HG02973 (cell line): ENCODE measurements at regions not wholly inside any gene's neighbourhood (a gene's known extent, or its start where the extent isn't known, plus 50 kb on each side); places are given as distances from the start of the nearest gene placed in this dataset.
"Not testable (repeated sequence)": the region's sequence is repeated elsewhere in the genome, so short reads cannot be mapped to it uniquely, and the experiment has no call there.

Experiments used
- ATAC-seq: cut with Tn5 transposase; IDR thresholded peaks from one replicate; pipeline ENCODE4 v1.9.1; 2021; ENCODE audit warnings: moderate library complexity; ENCODE audit not compliant: unreplicated experiment

DNA sequence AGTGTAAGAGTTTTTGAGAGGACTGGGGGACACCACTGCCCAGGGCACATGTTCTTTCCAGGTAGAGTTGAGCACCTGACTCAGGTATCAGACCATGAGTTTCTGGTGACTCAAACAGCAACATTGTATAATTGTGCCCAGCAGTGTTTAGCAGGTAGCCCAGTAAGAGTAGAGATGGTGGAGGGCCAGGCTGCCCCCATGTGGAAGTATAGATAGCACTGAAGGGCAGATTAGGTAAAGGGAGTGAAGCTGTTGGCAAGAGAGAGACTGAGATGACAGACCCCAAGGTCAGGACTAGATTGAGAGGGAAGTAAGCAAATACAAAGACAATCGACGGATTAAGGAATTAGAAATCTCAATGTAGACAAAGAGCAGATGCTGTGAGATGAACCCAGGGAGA lies 74.6 kb downstream of the TRIM42 start:
- no peak for ATAC-seq

DNA sequence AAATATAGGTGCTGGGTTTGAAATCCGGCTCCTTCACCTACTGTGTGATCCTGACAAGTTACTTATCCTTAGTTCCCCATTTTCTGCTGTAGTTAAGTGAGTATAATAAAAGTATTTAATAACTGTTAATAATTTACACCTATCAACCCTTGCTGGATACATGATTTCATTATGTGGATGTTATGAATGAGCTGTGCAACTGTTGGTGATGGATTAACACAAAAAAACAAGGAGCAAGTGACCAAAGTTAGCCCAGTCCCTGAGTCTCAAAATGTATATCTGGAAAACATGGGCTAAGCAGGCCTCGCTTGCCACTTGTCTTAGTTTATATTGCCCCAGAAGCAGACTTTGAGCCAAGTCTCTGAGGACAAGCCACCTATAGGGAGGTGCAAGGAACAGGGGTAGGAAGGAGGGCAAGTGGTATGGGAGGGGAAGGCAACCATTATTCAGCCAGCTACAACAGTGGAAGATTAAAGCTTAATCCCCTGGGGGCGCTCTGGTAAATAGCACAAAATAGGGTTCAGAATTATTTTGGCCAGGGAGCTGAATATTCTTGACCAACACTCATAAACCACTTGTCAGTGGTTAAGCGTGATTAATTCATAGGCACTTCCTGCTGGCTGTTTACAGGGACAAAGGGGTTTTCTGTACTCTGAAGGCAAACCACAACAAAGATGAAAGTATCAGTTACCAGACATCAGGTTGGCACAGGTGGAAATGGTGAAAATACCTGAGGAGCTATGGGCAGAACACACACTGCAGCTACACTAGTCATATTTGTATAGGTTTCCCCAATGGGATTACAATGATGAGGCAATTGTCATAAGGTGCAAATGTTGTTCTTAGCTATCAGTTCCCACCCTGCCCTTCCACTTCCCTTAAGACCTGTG lies 76.2 kb downstream of the TRIM42 start:
- ATAC-seq, result peak; percentile 41

DNA sequence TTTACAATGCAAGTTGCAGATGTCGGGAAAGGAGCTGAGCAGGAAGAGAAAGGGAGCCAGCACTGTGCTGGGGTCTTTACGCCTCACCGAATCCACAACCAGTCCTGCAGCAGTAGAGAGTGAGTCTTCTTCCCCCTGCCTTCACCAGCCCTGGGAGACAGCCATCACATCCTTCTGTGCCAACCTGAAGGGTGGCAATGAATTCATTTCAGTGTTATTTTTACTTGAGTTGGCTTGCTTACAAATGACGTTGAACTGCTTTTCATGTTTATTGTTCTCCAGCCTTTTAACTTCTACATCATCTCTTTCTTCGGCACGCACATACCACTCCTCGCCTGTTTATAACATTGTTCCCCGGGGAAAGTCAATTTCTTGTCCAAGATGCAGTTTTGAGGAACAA lies 77.1 kb downstream of the TRIM42 start:
- ATAC-seq, result no peak

DNA sequence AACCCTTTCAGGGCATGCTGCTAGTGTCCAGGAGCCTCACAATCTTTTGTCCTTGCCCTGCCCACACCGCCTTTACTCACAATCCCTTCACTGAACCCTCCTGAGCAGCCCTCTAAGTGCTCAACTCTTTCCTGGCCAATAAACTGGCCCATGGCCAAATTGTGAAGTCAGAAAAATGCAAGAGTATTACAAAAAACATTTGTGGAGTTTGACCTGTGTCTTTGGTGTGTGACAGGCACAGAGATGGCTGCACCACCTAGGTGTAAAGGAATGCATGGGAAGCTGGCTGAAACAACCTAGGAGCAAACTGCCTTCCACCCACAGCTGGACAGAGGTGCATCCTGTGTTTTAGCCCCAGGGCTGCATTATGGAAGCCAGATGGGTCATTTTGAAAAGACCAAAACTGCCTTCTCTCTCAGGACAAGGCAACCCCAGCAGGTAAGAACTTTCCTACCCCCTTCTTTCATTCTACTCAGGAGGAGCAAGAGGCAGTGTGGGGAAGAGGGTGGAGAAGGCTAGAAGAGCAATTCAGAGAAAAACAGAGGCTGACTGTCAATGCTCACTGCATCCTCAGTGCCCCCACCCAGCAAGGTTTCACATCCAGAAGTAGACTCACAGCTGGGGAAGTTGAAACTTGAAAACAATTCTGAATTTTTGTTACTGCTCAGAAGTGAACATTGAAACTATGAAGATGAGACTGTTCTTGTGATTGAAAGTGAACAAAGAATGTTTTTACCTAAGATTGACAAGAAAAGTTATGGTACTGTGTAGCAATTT lies 78.6 kb downstream of the TRIM42 start:
- ATAC-seq, result peak; percentile 65

DNA sequence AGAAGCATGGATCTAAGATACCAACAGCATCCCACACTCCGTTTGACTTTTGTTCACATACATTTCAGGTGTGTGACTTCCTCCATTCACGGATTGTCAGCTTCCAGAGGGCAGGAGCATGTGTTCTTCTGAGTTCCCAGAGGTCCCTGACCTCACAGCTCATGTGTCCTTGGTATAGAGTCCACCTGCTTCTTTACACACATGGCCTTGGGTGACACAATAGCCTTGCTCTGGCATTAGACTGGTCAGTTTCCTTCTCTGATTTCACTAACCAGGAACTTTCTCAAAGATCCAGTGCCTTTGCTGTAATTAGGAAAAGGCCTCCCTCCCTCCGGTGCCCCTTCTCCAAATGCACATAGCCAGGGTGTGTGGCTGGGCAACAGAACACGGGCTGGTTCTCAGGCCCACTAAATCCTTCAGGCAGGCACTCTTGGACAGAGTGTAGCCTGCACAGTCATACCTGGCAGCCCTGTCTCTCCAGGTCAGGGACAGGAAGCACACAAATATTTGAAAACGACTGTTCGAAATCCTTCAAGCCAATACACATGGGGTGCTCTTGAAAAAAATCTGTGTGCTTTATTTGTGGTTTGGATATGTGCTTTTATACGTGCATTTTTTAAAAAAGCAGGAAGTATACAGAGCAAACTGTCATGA lies 81.1 kb downstream of the TRIM42 start:
- ATAC-seq, result no peak

DNA sequence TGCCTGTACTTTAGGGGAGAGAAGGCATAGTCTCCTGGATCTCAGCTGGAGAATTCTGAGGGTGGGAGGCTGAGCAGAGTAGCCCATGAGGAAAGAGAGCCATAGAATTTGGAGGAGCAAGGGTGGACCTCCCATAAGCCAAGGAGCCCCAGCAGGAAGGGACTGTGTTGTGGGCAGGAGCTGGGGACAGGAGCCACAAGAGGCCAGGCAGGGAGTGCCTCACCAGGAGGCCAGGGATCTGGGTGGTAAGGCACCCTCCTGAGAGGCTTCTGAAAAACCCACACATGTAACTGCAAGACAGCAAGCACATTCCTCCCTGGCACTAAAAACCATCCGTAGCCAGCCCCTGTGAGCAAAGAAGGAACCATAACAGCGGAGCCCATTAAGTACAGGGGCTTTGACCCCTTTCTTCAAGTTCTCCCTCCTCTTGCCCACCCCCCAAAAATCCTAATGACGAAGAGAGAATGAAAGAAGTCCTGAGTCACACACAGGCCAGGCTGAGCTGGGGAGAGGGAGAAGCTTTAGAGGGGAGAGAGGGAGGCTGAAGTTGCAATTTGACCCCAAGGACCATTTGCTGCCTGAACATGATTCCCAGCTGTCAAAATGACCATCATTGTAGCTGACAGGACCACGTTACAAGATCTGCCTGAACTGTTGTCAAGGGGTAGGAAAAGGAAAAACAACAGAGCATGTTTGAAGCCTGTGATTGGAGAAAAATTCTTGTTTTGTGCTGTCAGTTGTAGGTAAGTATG lies 82.6 kb downstream of the TRIM42 start:
- no peak for ATAC-seq

DNA sequence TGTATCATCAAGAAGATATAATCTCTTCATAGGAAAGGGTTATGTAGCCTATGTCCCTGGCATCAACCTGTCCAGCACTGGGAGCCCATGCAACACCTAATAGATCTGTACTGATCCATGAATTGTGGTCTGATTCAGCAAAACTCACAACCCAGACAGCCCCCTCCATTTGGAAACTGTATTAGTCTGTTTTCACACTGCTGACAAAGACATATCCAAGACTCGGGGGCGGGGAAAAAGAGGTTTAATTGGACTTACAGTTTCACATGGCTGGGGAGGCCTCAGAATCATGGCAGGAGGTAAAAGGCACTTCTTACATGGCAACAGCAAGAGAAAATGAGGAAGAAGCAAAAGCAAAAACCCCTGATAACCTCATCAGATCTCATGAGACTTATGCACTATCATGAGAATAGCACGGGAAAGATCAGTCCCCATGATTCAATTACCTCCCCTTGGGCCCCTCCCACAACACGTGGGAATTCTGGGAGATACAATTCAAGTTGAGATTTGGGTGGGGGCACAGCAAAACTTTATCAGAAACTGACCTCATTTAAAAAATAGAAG lies 83.3 kb downstream of the TRIM42 start:
- no peak for ATAC-seq

DNA sequence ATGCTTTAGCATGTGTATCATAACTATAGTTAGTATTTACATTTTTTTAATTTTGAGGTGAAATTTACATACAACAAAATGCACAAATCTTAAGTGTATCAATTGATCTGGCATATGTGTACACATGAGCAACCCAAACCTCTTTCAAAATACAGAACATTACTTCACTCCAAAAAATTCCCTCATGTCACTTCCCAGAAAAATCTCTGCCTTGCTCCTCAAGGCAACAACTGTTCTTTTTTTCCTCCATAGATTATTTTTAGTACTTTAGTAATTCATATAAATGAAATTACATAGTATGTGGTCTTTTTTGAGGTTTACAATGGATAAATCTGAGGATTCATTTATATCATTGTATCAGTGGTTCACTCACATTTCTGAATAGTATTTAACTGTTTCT lies 84.9 kb downstream of the TRIM42 start:
- no peak for ATAC-seq

DNA sequence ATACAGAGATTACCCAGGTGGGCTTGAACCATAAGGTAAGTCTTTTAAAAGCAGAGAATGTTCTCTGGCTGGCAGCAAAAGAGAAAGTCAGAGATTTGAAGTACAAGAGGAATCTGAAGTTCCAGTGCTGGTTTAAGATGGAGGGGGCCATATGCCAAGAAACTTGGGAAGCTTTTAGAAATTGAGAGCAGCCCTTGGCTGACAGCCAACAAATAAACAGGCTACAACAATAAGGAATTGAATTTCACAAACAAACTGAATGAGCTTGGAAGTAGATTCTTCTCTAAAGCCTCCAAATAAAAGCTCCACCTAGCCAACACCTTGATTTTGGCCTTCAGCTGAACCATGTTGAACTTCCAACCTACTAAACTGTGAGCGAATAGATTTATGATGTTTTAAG lies 85.7 kb downstream of the TRIM42 start:
- ATAC-seq, result no peak

DNA sequence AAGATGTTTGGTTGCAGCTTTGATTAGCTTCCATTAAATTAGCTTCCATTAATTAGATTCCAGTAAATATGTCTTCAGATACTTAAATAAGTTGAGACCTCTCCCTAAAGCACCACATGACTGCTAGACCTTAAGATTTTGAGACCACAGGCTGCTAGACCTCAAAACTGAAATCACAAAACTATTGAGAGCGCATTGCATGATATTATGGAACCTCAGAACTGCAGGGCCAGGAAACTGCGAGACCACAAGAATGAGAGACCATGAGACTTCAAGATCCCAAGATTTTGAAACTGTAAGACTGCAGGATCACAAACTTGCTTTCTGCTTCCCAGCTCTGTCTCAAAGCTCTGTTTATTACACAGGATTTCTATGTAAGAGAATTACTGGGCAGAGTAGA lies 87.4 kb downstream of the TRIM42 start:
- no peak for ATAC-seq

DNA sequence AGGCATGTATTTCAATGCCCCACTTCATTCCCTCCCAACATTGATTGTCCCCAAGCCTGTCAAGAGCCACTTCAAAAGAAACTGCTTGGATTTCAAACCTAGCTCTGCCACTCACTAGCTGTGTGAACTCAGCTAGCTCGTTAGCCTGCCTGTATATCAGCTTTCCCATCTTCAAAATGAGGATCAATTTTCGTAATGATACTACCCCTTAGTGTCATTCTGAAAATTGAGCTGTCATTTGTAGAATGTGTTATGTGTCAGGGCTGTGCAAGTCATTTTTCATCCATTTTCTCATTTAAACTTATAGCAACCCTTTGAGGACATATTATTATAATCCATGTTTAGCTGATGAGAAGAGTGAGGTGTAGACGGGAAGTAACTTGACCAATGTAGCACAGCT lies 88.6 kb downstream of the TRIM42 start:
- ATAC-seq, result no peak

DNA sequence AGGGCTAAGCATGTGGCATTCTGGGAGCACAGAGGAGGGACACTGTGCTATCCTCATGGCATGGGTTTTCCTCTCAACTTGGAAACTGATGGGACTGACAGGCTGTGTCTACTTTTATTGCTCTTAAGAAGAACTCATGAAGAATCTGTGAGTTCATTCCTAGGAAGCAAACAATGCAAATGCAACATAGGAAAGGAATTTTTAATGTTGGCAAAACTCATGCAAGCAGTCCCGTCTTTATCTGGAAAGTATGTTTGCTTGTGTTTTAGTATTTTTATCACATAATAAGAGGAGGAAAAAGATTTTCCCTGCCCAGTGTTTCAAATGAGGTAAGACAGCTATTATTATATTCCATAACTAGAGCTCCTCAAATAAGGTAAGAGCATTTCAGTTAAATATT lies 89.7 kb downstream of the TRIM42 start:
- no peak for ATAC-seq

DNA sequence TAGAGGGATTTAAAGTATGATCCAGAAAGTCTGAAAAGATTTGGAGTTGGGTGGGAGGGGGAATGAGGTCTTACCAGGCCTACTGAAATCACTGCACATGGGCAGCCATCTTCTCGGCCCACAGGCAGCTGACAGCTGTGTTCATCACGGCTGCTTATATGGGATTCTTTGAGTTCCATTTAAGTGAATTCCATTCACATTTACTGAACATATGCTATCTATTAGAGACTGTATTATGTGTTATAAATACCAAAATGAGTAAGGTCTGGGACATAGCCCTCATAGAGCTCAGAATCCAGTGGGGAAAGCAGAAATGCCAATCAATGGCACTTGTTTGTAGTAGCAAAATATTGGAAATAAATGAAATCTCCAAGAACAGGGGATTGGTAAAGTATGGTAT lies 91.1 kb downstream of the TRIM42 start:
- no peak for ATAC-seq

DNA sequence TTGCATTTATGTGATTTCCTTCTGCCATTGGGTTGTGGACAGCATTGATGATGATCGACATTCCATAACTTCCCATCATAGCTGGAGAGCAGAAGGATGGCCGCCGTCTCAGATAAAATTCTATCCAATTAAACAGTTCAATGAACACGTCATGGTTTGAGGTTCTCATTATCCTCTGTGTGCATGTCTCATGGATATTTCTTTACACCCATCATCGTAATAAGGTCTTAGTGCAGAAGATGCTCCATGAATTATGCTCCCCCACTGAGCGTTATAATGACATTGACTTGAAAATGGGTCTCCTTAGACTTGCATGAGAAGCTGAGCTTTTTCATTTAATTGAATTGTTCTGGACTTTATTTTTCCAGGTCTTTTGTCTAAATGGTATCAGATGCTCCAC lies 92.1 kb downstream of the TRIM42 start:
- ATAC-seq, result no peak

DNA sequence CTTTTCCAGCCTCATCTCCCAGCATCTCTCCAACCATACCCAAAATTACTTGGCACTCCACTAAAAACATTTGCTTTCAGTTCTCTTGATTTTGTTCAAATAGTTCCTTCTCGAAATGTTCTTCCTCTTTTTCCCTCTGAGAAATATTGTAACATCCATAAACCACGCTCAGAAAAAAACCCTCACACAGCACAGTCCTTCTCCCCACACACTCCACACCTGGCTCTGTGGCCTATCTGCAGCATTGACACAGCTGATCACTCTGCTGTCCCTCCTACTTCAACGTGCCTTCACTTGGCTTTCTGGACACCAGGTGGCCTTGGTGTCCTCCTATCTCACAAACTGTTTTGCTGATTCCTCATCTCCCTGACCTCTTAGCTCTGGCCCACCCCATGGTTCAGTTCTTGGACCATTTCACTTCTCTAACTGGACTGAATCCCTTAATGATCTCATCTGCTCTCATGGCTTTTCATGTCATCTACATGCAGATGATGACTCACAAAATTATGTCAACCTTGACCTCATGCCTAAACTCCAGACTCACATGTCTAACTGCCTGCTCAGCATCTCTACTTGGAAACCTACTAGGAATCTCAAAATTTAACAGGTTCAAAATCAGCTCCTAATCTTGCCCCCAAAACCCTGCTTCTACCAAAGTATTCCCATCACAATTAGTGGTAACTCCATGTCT lies 93.3 kb downstream of the TRIM42 start:
- ATAC-seq, result no peak

DNA sequence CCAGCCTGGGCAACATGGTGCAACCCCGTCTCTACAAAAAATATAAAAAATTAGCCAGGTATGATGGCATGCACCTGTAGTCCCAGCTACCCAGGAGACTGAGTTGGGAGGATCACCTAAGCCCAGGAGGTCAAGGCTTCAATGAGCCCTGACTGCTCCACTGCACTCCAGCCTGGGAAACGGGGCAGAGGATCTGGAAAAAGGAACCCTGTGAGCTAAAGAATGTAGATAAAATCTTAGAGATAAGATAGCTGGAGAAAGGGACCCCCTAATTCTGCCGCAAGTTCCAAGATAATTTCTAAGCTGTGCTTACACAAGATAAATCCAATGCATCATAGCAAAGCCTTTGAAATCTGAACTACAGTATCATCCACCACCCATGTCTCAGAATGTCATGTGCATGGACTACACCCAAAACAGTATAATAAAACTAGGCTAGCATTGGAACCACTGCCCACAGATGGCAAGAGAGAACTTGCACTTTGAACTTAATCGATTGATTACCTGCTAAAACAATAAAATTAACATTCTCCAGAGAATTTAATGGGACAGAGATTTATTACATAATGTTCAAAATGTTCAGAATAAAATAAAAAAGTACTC lies 99.9 kb downstream of the TRIM42 start:
- no peak for ATAC-seq

DNA sequence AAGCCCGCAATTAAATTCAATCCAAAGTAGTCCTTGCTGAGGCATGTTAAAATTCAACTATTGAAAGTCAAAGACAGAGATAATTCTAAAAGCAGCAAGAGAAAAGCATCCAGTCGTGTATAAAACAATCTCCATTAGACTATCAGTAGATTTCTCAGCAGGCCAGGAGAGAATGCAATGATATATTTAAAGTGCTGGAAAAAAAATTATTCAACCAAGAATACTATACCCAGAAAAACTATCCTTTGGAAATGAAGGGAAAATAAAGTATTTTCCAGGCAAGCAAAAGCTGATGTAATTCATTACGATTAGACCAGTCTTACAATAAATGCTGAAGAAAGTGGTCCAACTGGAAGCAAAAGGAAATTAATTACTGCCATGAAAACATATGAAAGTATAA lies 113.5 kb downstream of the TRIM42 start:
- ATAC-seq, result no peak

DNA sequence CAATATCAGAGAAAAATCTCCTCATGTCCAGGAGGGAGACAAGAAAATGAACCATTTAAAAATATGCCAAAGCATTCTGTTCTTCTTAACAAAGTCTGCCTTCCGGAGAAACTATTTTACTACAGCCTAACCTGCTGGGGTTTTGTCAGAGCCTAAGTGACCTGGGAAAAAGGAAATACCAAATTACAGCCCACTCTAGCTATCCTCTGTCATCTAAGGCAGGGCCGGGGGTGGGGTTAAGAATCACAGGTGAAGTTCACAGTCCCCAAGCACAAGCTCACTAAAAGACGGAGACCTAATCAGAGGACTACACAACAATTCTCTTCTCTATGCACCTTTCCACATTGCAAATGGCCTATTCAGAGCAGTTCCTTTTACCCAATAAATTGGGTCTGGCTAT lies 116.6 kb downstream of the TRIM42 start:
- ATAC-seq, result no peak

DNA sequence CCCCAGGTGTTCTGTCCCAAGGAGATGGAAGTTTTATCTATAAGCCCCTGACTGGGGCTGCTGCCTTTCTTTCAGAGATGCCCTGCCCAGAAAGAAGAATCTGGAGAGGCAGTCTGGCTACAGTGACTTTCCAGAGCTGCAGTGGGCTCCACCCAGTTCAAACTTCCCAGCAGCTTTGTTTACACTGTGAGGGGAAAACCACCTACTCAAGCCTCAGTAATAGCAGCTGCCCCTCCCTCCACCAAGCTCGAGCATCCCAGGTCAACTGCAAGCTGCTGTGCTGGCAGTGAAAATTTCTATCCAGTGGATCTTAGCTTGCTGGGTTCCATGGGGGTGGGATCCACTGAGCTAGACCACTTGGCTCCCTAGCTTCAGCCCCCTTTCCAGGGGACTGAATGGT lies 125.0 kb downstream of the TRIM42 start:
- ATAC-seq, result not testable (repeated sequence)

DNA sequence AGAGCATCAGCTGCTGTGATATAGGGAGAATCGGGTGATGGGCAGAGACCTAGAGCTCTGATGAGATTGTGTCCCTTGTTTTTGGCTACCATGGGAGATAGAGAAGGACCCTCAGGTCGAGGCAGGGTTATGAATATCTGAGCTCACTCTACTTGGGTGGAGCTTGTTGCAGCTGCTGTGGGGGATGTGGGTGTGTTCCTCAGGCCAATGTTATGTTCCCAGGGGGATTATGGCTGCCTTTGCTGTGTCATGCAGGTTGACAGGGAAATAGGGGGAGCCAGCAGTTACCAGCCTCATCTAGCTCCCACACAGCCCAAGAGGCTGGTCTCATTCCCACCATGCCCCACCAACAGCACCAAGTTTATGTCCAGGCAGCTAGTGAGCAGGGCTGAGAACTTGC lies 131.5 kb downstream of the TRIM42 start:
- ATAC-seq, result no peak
